NCI-H1417 (cell line): ENCODE measurements at regions not wholly inside any gene's neighbourhood (a gene's known extent, or its start where the extent isn't known, plus 50 kb on each side); places are given as distances from the start of the nearest gene placed in this dataset.
A peak's percentile ranks its signal among the peaks of the same experiment; 100 is the strongest.
"Not testable (repeated sequence)": the region's sequence is repeated elsewhere in the genome, so short reads cannot be mapped to it uniquely, and the experiment has no call there.

Source experiments
- DNase-seq, 3 experiments: peaks; one replicate each; lab custom pipeline; 2025; lab: John Stamatoyannopoulos, UW

DNA sequence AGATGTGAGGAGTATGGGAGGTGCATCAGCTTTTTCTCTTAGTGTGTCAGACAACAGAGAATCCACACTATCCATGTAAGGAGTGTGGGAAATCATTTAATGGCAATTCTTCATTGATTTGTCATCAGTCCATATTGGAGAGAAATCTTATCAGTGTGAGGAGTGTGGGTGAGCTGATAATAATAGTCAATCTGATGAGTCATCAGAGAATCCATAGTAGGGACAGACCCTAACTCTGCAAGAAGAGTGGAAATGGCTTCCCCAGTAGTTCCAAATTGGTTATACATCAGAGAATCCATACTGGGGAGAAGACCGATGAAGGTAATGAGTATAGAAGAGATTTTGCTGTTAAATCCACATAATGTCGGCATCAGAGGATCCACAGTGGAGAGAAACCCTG, 150.5 kb upstream of the THUMPD2 start:
- no peak for DNase-seq

GRCh38 chr2:39925312-39925711, 146.3 kb upstream of the THUMPD2 start:
- no peak for DNase-seq

DNA sequence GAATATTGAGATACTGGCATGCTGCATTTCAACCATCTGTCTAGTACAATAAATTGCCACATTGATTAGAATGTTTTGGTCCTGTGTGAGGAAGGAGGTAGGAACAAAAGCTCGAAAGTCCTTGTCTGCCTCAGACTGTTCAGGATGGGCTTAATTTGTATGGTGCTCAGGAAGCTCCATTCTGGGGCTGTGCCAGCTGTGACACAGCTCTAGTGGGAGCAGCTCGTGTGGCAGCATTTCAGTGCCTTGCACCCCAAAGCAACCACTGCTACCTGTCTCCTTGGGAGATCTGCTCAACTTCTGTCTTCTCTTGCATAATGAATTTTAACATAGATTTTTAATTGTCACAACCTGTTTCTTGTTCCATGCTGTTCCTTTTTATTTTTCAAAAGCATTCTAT, 144.4 kb upstream of the THUMPD2 start:
- DNase-seq, result no peak

DNA sequence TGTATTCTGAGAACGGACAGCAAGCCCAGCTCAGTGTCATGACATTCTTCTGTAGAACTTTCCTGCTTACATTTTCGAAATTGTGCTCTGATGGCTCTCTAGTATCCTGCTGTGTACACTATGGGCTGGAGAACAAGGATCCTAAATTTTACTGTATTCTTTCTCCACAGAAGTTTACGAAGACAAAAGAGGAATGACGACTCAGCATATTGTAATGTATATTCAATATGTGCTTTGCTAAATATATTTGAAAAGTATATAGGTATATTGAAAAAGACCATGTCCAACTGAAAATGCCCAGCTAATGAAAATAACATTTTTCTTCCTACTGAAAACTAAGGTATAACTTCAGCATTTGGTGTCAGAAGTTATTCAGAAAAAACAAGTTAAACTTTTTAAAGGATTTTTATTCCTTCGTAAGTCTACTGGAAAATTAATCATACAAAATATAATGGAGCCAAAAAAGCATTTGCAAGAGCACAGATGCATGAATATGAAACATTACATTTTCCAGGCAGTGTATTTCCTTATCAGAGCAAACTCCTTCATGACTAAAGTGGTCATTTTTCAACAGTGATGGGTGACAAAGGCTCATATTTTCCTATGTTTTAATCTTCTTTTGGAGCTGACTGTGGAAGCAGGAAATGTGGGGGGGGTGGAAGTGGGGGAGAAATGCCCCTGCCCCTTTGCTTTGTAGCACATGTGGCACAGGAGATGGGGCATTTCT, 143.8 kb upstream of the THUMPD2 start:
- no peak for DNase-seq

DNA sequence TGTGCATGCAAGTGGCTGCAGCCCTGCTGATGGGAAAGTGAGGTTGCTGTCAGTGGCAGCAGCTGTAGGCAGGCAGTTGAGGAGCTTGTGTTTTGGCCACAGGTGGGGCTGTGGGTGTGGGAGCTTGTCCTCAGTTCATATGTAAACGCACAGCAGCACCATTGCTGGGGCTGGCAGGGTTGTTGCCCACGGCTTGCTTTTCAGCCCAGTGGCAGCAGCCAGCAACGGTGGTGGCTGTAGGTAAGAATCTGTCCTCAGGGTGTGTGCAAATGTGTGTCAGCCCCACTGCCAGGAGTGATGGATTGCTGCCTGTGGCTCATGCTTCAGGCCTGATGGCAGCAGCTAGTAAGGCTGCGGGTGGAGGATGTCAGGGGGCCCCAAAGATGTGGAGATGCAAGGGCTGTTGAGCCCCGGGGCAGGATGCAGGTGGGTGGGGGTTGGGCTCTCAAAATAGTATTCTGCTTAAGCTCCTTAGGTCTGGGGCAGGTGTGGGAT, 141.3 kb upstream of the THUMPD2 start:
- DNase-seq, result no peak

GRCh38 chr2:39919511-39920306, 140.7 kb upstream of the THUMPD2 start:
- DNase-seq, result no peak

DNA sequence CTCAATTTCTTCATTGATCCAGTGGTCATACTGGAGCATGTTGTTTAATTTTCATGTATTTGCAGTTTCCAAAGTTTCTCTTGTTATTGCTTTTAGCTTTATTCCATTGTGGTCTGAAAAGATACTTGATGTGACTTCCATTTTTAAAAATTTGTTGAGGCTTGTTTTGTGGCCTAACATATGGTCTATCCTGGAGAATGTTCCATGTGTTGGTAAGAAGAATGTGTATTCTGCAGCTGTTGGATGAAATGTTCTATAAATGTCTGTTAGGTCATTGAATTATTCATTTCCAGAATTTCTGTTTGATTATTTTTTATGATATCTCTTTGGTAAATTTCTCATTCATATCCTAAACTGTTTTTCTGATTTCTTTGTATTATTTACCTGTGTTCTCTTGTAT, 139.8 kb upstream of the THUMPD2 start:
- DNase-seq, result no peak

DNA sequence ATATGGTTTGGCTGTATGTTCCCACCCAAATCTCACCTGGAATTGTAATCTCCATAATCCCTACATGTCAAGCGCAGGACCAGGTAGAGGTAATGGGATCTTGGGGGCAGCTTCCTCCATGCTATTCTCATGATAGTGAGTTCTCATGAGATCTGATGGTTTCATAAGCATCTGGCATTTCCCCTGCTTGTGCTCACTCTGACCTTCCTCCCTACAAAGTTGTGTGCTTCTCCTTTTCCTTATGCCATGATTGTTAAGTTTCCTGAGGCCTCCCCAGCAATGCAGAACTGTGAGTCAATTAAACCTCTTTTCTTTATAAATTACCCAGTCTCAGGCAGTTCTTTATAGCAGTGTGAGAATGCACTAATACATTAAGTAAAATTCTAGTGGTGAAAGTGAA, 138.3 kb upstream of the THUMPD2 start:
- not testable (repeated sequence) for DNase-seq

- peak in 1 of 3 experiments; percentile 29 for DNase-seq
Measured at GRCh38 chr2:39914949-39915348, 135.9 kb upstream of the THUMPD2 start.

DNA sequence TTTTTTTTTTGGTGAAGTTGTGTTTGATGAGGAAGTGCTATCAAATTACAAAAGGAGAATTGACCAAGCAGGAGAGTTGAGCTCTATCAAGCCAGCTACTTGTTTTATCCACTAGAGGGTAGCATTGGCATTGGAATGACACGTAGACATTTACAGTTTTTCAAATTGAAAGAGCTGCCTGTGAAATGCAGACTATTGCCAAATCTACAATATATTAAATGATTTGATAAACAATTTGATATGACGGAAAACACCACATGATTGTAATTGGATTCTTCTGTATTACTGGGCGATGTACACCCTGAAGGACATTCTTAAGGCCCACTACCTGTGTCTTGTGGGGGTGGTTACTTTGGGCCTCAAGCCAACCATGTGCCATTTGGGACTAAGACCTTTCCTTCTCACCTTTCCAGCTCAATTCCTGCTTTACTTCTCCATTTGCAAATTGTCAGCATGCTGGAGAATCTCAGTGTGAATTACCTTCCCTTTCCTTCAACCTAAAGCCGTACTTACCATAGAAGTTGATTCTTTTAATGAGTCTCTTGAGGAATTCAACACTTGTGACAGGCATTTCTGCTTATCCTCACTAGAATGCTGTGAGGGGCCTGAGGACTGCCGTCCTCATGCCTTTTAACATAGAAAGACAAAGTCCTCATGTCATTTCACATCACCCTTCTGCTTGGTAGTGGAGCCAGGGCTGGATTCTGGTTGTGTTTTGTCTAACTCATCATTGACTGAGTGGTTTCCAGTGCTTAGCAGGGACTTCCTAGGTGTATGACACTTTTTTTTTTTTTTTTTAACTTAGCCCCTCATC, 134.8 kb upstream of the THUMPD2 start:
- peak; percentile 65 to 94 (median 79) for DNase-seq

GRCh38 chr2:39902103-39902502, 123.0 kb upstream of the THUMPD2 start:
- no peak for DNase-seq

DNA sequence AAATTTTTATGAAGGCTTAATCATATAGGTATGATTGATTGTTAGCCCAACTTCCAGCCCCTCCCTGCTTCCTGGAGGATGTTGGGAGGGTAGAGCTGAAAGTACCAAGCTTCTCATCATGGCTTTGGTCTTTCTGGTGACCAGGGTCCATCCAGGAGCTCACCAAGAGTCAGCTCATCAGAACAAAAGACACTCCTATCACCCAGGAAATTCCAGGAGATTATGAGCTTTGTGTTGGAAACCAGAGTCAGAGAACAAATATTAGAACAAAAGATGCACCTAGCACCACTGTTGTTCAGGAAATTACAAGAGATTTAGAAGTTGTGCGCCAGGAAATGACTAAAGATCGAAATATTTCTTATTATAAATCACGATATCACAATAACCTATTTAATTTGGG, 119.9 kb upstream of the THUMPD2 start:
- no peak for DNase-seq

DNA sequence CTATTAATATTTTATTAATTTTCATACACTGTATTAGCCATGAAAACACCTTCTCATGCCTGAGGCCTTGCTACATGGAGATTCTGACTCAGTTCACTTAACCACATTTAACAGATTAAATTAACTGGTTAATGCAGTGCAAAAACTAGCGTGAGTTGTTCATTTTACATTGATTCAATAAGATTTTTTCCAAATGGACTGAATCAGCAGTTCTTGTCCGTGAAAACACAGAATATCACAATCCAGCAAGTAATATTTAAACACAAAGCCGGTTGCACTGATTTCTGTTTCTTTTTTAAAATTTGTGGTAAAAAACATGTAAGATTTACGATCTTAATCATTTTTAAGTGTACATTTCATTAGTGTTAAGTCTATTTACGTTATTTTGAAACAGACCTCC, 118.2 kb upstream of the THUMPD2 start:
- DNase-seq, result no peak

- DNase-seq, result no peak
Measured at GRCh38 chr2:39894082-39894481, 115.0 kb upstream of the THUMPD2 start.

- DNase-seq, result no peak
Measured at GRCh38 chr2:39893616-39894015, 114.6 kb upstream of the THUMPD2 start.

DNA sequence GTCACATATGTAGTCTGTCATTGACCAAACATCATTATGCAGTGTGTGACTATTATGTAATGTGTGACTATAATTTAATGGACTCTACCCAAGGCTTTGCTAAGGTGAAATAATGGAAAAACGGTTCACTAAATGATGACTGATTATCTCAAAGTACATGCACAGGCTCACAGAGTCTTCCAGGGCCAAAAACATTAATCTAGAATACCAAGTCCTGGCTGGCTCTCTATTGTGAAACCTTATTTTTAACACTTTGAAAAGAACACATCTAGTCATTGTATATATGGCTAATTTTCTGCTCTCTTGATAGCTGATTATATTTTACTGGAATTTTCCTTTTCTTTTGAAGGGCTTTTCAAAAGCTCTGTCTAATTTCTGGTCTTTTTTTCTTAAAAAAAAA, 102.9 kb upstream of the THUMPD2 start:
- DNase-seq, result no peak

DNA sequence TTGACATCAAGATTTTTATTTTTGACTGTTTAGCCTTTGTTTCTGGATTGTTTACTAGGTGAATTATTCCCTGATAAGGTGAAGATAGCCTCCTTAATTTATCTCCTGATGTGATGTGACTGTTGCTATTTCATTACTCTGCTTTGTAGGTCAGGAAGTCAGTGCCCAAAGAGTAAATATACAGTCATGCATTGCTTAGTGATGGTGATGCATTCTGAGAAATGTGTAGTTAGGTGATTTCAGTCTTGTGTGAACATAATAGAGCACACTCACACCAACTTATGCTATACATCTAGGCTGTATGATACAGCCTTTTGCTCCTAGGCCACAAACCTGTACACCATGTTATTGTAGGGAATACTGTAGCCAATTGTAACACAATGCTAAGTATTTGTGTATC, 102.4 kb upstream of the THUMPD2 start:
- no peak for DNase-seq

GRCh38 chr2:39879001-39879400, 99.9 kb upstream of the THUMPD2 start:
- DNase-seq, result not testable (repeated sequence)

DNA sequence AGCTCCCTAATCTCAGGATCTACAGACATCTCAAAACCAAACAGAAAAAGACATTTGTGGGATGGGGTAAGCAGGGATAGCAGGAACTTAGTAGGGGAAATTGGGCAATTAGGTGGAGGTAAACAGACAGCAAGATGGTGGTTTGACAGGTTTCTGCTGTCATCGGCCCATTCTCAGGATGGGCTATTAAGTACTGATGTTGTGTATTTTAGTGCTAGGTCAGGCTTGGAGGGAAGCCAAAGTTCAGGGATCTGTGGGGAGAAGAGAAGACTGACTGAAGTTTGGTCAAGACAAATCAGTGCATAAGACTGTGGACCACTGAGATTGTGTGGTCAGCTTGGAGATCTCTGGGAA, 96.8 kb upstream of the THUMPD2 start:
- no peak for DNase-seq

DNA sequence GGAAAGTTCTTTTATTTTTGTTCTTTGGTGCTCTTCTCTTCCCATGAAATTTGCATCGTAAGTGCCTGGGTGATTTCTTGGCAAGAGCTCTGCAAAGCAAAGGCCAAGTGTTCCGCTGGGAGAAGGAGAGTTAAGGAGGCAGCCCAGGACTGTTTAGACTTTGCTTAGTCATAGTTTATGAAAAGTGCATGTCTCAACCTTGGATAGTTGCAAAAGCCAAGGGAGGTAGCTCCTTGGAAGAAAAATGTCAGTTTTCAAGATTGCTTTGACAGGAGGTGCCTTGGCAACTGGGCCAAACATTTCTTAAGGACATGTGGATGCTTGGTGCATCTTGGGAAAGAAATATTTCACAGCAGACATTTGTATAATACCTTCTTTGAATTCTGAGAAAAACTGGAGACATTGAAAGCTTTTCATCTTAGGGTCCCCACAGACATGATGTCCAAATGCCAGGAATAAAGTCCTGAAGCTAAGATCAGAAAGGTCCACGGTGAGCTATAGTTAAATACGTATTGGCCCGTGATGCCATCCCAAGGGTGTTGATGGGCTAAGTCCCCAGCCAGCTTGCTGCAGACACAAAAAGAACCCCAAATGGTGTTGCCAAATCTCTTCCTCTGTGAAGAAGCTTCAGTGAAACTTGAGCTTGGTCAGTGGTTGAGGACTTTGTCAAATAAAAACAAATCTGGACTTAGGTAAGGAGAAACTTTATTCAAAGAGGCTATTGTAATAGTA, 96.3 kb upstream of the THUMPD2 start:
- no peak for DNase-seq

GRCh38 chr2:39874236-39874635, 95.2 kb upstream of the THUMPD2 start:
- no peak for DNase-seq

DNA sequence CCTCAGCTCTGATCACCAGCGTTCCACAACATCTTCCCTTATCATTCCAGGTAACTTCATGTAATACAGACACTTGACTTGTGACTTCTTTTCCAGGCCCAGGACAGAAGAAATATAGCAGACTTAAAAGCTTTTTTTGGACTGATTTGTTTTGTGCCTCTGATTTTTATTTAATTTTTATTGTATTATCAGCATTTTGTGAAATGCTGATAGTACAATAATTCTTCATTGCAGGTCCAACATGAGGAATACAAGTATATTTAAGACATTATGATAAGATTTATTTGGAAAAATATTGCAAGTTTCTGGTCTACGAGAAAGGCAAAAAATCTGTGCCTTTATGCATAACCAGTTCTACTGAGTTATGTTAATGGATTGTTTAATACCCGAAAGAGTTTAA, 94.5 kb upstream of the THUMPD2 start:
- no peak for DNase-seq
